ENCODE measurements at regions not wholly inside any gene's neighbourhood (a gene's known extent, or its start where the extent isn't known, plus 50 kb on each side); places are given as distances from the start of the nearest gene placed in this dataset. TPM values are rescaled to one million over a fixed set of nuclear protein-coding genes. Genes with fewer than 3 reads are reported as not detected.

DNA sequence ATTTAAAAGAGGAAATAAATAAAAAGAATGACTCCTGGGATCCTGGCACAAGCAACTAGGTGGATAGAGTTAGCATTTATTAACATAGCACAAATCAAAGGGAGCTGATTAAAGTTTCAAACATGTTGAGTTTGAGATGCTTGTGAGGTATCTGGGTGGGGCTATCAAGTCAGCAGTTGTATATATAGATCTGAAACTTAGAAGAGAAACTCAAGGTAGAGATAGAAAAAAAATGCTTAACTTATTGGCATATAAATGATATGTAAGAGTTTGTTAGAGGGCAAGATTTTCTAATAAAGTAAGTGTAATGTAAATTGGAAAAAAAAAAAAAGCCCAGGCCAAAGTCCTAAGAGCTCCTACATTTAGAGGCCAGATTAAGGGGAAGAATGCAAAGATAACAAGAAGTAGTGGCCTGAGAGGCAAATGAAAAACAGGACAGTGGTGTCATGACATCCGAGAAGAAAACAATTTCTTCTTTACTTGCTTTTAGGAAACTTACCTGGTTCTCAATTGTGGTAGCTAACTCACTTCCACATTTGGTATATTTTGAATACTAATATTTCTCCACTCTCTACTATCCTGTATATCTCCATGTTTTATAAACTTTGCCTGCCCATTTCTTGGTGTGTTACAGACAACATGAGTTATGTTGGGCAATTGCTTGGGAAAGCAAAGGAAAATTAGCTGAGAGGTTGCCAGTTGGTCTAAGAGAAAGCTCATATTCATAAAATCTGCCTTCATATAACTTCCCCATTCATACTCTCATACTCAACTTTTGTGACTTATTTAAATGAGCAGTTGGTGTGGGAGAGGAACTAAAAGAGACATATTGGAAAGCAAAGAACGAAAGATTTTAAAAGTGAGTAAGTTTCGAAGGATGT, 169.2 kb downstream of the PARM1 start:
- no peak for FAIRE-seq
- no TSS peak for BruUV-seq (replicated peaks)
- no peaks in the 10 kb centered on the region for H3K79me2 ChIP-seq (ENCODE audit: control insufficient read depth, insufficient read depth, low read length)
- H4K20me1 ChIP-seq (replicated peaks; ENCODE audit: control insufficient read depth, extremely low read depth, insufficient read depth, low read length) = no peaks in the 10 kb centered on the region
- dilution Hi-C loops (cut with MboI; ENCODE audit: extremely low pct_ligation_motif_present, low sequenced_read_pairs) = no loop called here
- H3K9me3 ChIP-seq (replicated peaks; ENCODE audit: control insufficient read depth, insufficient read depth, low read length) = no peaks in the 10 kb centered on the region
- no peaks in the 10 kb centered on the region for H3K9me1 ChIP-seq (replicated peaks; ENCODE audit: control insufficient read depth, extremely low read depth, insufficient read depth, low read length)
- H3K9ac ChIP-seq (replicated peaks; ENCODE audit: extremely low read depth, insufficient read depth, low read length) = no peak overlapping the region
- TF ChIP-seq MYC (IDR thresholded peaks at IDR 0.05; ENCODE audit: low read depth, low read length) (no peak), GATA2 (IDR thresholded peaks at IDR 0.05; ENCODE audit: insufficient read depth, insufficient read length, low read depth, low read length) (no peak), JUN (IDR thresholded peaks at IDR 0.05; ENCODE audit: borderline replicate concordance, insufficient read depth, insufficient read length, low read depth) (no peak), FOS (IDR thresholded peaks at IDR 0.05; ENCODE audit: borderline replicate concordance, insufficient read depth, low read length) (no peak), POLR2AphosphoS5 (IDR thresholded peaks at IDR 0.05; ENCODE audit: insufficient read depth, low read depth, low read length) (no peak), POLR2A (IDR thresholded peaks at IDR 0.05; ENCODE audit: low read depth, low read length) (no peak), EZH2 (IDR thresholded peaks at IDR 0.05; ENCODE audit: borderline replicate concordance, low read depth, low read length, severe bottlenecking) (no peak)
- TF ChIP-seq, protein P1, sequence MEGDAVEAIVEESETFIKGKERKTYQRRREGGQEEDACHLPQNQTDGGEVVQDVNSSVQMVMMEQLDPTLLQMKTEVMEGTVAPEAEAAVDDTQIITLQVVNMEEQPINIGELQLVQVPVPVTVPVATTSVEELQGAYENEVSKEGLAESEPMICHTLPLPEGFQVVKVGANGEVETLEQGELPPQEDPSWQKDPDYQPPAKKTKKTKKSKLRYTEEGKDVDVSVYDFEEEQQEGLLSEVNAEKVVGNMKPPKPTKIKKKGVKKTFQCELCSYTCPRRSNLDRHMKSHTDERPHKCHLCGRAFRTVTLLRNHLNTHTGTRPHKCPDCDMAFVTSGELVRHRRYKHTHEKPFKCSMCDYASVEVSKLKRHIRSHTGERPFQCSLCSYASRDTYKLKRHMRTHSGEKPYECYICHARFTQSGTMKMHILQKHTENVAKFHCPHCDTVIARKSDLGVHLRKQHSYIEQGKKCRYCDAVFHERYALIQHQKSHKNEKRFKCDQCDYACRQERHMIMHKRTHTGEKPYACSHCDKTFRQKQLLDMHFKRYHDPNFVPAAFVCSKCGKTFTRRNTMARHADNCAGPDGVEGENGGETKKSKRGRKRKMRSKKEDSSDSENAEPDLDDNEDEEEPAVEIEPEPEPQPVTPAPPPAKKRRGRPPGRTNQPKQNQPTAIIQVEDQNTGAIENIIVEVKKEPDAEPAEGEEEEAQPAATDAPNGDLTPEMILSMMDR (IDR thresholded peaks at IDR 0.05; ENCODE audit: extremely low read depth in 1 of 2, insufficient read depth in 1 of 2, low read depth in 1 of 2, low read length in 2 of 2) = no peak
- TF ChIP-seq, protein P2, sequence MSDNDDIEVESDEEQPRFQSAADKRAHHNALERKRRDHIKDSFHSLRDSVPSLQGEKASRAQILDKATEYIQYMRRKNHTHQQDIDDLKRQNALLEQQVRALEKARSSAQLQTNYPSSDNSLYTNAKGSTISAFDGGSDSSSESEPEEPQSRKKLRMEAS (IDR thresholded peaks at IDR 0.05; ENCODE audit: insufficient read depth, insufficient read length) = no peak
- H3K27me3 ChIP-seq (ENCODE audit: control insufficient read depth in 2 of 2, insufficient read depth in 2 of 2, low read length in 2 of 2) = no peaks in the 10 kb centered on the region
- intact Hi-C loops (cut with micrococcal nuclease) = no loop called here
- no peak overlapping the region for H3K27ac ChIP-seq (ENCODE audit: insufficient read depth, low read depth, low read length)
- no peak overlapping the region for H3K4me3 ChIP-seq (replicated peaks in 1 of 3; ENCODE audit: insufficient read depth in 1 of 3, low read depth in 1 of 3, low read length in 3 of 3)
- no peaks in the 10 kb centered on the region for H3K36me3 ChIP-seq (ENCODE audit: control insufficient read depth in 2 of 2, extremely low read depth in 1 of 2, insufficient read depth in 2 of 2, low read length in 2 of 2)
- no peak for DNase-seq (ENCODE audit: low read depth, low spot score)
- POLR2A ChIA-PET = no interaction called here
- no peak overlapping the region for H3K4me2 ChIP-seq (ENCODE audit: insufficient read depth, low read length)
- no peaks in the 10 kb centered on the region for H3K4me1 ChIP-seq (ENCODE audit: control insufficient read depth, extremely low read depth, insufficient read depth, low read length)
- CTCF ChIA-PET = no interaction called here
- H2AFZ ChIP-seq (ENCODE audit: low read depth, low read length) = no peak overlapping the region

Small RNAs in the stretch of these regions (small RNA-seq; reads per million reads assigned to genes)
- not detected for gene AC093870.1 (ENCODE audit: insufficient read depth, insufficient read length, low read depth, low replicate concordance)

All from endothelial cell of umbilical vein (primary cell).